NCI-H748 (cell line): ENCODE measurements at regions not wholly inside any gene's neighbourhood (a gene's known extent, or its start where the extent isn't known, plus 50 kb on each side); places are given as distances from the start of the nearest gene placed in this dataset.

ENCODE experiments used
- DNase-seq: peaks from one replicate; lab custom pipeline; 2025; ENCODE audit not compliant: unreplicated experiment; lab: John Stamatoyannopoulos, UW

GRCh38 chr9:36763778-36764177, 191.1 kb downstream of the MELK start:
- no peak for DNase-seq

- peak; percentile 75 for DNase-seq
These were observed 191.8 kb downstream of the MELK start for GRCh38 chr9:36764364-36765076.

GRCh38 chr9:36765077-36765390, 192.3 kb downstream of the MELK start:
- no peak for DNase-seq

GRCh38 chr9:36765468-36766341, 193.0 kb downstream of the MELK start:
- DNase-seq: peak; percentile 93

- no peak for DNase-seq
These were observed 196.0 kb downstream of the MELK start for GRCh38 chr9:36768677-36769076.

GRCh38 chr9:36770025-36770424, 197.3 kb downstream of the MELK start:
- no peak for DNase-seq

GRCh38 chr9:36772449-36773403, 200.0 kb downstream of the MELK start:
- DNase-seq: peak; percentile 32

- DNase-seq: no peak
These were observed 206.0 kb downstream of the MELK start for GRCh38 chr9:36778682-36779081.

GRCh38 chr9:36779582-36779981, 206.9 kb downstream of the MELK start:
- DNase-seq: no peak

- DNase-seq: no peak
These were observed 207.5 kb downstream of the MELK start for GRCh38 chr9:36780186-36780585.

GRCh38 chr9:36781533-36781932, 208.8 kb downstream of the MELK start:
- DNase-seq: no peak
